B cell (primary cell): ENCODE measurements at regions not wholly inside any gene's neighbourhood (a gene's known extent, or its start where the extent isn't known, plus 50 kb on each side); places are given as distances from the start of the nearest gene placed in this dataset.

Experiments used
- ATAC-seq: fragments of 200-7000 bp; cut with Tn5 transposase; one replicate; pipeline ENCODE4 v1.10.0; 2021; ENCODE audit warnings: low read depth, mild to moderate bottlenecking, moderate number of reproducible peaks, moderate library complexity
- CTCF ChIA-PET: fragments of 350-600 bp; sonication (Branson Sonifier 250); formaldehyde crosslinking; loops from one replicate; lab custom pipeline; 2021; ENCODE audit warnings: antibody characterized with exemption, inconsistent platforms; lab: Charles Lee
- POLR2A ChIA-PET: fragments of 350-600 bp; sonication (Branson Sonifier 250); formaldehyde crosslinking; loops from one replicate; lab custom pipeline; 2021; ENCODE audit warnings: antibody characterized with exemption; lab: Charles Lee
- DNase-seq: peaks from one replicate; pipeline ENCODE4 v3.0.0; 2013
- H2AFZ ChIP-seq: 2 replicates; pipeline ENCODE4 v1.6.1; 2012; ENCODE audit warnings: mild to moderate bottlenecking, low read depth, low read length; ENCODE audit not compliant: insufficient read depth, poor library complexity, severe bottlenecking
- H3K27ac ChIP-seq, 2 donors: 1 replicate in 1 of 2; 2 replicates in 1 of 2; pipeline ENCODE4 v1.5.1; 2012 to 2013; ENCODE audit warnings: low read length in 2 of 2, mild to moderate bottlenecking in 2 of 2, moderate library complexity in 1 of 2
- H3K27me3 ChIP-seq, 4 experiments: fragments of 200-600 bp in 1 of 4; sonication (generic) in 1 of 4; replicated peaks in 1 of 4; 1 replicate in 2 of 4; 2 replicates in 2 of 4; pipeline versions ENCODE4 v1.6.1 to v1.7.0; 2013 to 2016; ENCODE audit warnings: low read length in 3 of 4, mild to moderate bottlenecking in 2 of 4, mixed read lengths in 1 of 4, moderate library complexity in 1 of 4; ENCODE audit not compliant: insufficient read depth in 4 of 4, control insufficient read depth in 3 of 4; ENCODE audit errors: control extremely low read depth in 1 of 4
- H3K36me3 ChIP-seq, 2 experiments: replicated peaks in 1 of 2; 1 replicate in 1 of 2; 2 replicates in 1 of 2; pipeline versions ENCODE4 v1.6.1 to v1.7.1; 2013; ENCODE audit warnings: low read length in 1 of 2; ENCODE audit not compliant: insufficient read depth in 2 of 2, control insufficient read depth in 1 of 2; ENCODE audit errors: control extremely low read depth in 1 of 2, extremely low read depth in 1 of 2
- H3K4me1 ChIP-seq, 2 donors: fragments of 200-600 bp in 1 of 2; sonication (generic) in 1 of 2; 1 replicate in 1 of 2; 2 replicates in 1 of 2; pipeline versions ENCODE4 v1.5.1 to v1.6.1; 2013 to 2017; ENCODE audit warnings: low read length in 2 of 2; ENCODE audit not compliant: control insufficient read depth in 2 of 2, insufficient read depth in 2 of 2
- H3K4me2 ChIP-seq: replicated peaks from 2 replicates; pipeline ENCODE3; 2012; ENCODE audit warnings: mild to moderate bottlenecking, low read depth, low read length; ENCODE audit not compliant: poor library complexity, severe bottlenecking
- H3K4me3 ChIP-seq, 5 experiments: fragments of 200-600 bp in 1 of 5; sonication (generic) in 1 of 5; 1 replicate in 3 of 5; 2 replicates in 2 of 5; pipeline versions ENCODE4 v1.5.1 to v1.7.0; 2011 to 2016; ENCODE audit warnings: low read length in 4 of 5, mild to moderate bottlenecking in 4 of 5, low read depth in 2 of 5, control low read depth in 1 of 5, moderate library complexity in 1 of 5; ENCODE audit not compliant: insufficient read depth in 1 of 5; ENCODE audit errors: control extremely low read depth in 1 of 5, extremely low read depth in 1 of 5
- H3K79me2 ChIP-seq: fragments of 200-600 bp; sonication (generic); one replicate; pipeline ENCODE4 v1.6.0; 2016; ENCODE audit warnings: low read length; ENCODE audit not compliant: control insufficient read depth, insufficient read depth
- H3K9ac ChIP-seq: fragments of 200-600 bp; sonication (generic); 2 replicates; pipeline ENCODE4 v1.6.1; 2017; ENCODE audit warnings: mild to moderate bottlenecking, low read length, moderate library complexity
- H3K9me3 ChIP-seq, 3 donors: one replicate each; pipeline versions ENCODE4 v1.6.1 to v1.7.1; 2013; ENCODE audit warnings: low read length in 2 of 3; ENCODE audit not compliant: control insufficient read depth in 2 of 3, insufficient read depth in 1 of 3; ENCODE audit errors: control extremely low read depth in 1 of 3
- H4K20me1 ChIP-seq: 2 replicates; pipeline ENCODE4 v1.6.0; 2012; ENCODE audit warnings: mild to moderate bottlenecking, low read length; ENCODE audit not compliant: insufficient read depth, control insufficient read depth, poor library complexity, severe bottlenecking
- H3K27ac Mint-ChIP-seq: one replicate; pipeline ENCODE4 v1.8.0; 2021; ENCODE audit warnings: mixed read lengths
- H3K27me3 Mint-ChIP-seq: one replicate; pipeline ENCODE4 v1.8.0; 2021; ENCODE audit warnings: mixed read lengths
- H3K4me1 Mint-ChIP-seq: one replicate; pipeline ENCODE4 v1.8.0; 2021; ENCODE audit warnings: mixed read lengths
- H3K4me3 Mint-ChIP-seq: one replicate; pipeline ENCODE4 v1.8.0; 2021; ENCODE audit warnings: mixed read lengths
- H3K9me3 Mint-ChIP-seq: one replicate; pipeline ENCODE4 v1.8.0; 2022; ENCODE audit warnings: mixed read lengths; ENCODE audit not compliant: insufficient read depth
- EZH2 ChIP-seq: IDR thresholded peaks from 2 replicates; pipeline ENCODE4 v1.6.1; 2012; ENCODE audit warnings: borderline replicate concordance, low read depth, mild to moderate bottlenecking, moderate library complexity, low read length; ENCODE audit not compliant: insufficient read depth, poor library complexity, severe bottlenecking
- WGBS: methylation state at CpG from one replicate; pipeline ENCODE4 v1.1.5; 2013; ENCODE audit warnings: missing lambda C conversion rate; ENCODE audit not compliant: insufficient coverage; 5-methylcytosine and 5-hydroxymethylcytosine counted together
- intact Hi-C: fragments of 100-400 bp; cut with micrococcal nuclease; formaldehyde crosslinking; loops from one replicate; pipeline ENCODE4 v1.10.0; 2022
- TF ChIP-seq, protein P1 (sequence below): fragments of 200-600 bp; IDR thresholded peaks from one replicate; pipeline ENCODE4 v1.8.0; 2022; ENCODE audit warnings: antibody characterized with exemption, mild to moderate bottlenecking

DNA sequence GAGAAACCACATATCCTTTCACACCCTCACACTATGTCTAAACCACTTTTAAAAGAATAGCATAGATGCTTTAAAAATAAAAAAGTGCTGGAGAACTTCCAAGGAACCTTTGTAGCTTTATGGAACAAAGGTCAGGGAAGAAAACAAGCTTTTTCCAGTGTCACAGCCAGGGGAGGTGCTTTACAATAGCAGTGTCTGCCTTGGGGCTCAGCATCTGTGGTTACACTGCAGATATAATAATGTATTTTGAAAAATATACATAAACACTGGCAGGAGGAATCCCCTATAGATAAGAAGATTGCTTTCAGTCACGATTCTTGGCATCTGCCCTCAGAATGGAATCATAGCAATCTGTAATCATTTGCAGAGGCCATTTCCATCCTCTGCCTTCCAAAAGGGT lies 362.4 kb upstream of the LRRC3B start:
- POLR2A ChIA-PET, result no interaction called here
- H3K9ac ChIP-seq, result no peak overlapping the region
- ATAC-seq (no peak), DNase-seq (no peak)
- H3K79me2 ChIP-seq, result no peaks in the 10 kb centered on the region
- H3K4me1 ChIP-seq, result no peaks in the 10 kb centered on the region
- Mint-ChIP-seq H3K27ac (no peak overlapping the region), H3K4me3 (no peak overlapping the region), H3K4me1 (no peaks in the 10 kb centered on the region), H3K27me3 (no peaks in the 10 kb centered on the region), H3K9me3 (no peaks in the 10 kb centered on the region)
- H3K9me3 ChIP-seq, result no peaks in the 10 kb centered on the region
- no peaks in the 10 kb centered on the region for H3K27me3 ChIP-seq
- H4K20me1 ChIP-seq, result no peaks in the 10 kb centered on the region
- H2AFZ ChIP-seq, result no peak overlapping the region
- intact Hi-C loops, result no loop called here
- CTCF ChIA-PET, result no interaction called here
- WGBS, result 86% methylated on average over 1 of the region's 1 CpG
- no peaks in the 10 kb centered on the region for H3K36me3 ChIP-seq
- H3K4me3 ChIP-seq, result no peak overlapping the region
- no peak overlapping the region for H3K4me2 ChIP-seq
- no peak overlapping the region for H3K27ac ChIP-seq
- no peak for TF ChIP-seq EZH2
- TF ChIP-seq, protein P1, sequence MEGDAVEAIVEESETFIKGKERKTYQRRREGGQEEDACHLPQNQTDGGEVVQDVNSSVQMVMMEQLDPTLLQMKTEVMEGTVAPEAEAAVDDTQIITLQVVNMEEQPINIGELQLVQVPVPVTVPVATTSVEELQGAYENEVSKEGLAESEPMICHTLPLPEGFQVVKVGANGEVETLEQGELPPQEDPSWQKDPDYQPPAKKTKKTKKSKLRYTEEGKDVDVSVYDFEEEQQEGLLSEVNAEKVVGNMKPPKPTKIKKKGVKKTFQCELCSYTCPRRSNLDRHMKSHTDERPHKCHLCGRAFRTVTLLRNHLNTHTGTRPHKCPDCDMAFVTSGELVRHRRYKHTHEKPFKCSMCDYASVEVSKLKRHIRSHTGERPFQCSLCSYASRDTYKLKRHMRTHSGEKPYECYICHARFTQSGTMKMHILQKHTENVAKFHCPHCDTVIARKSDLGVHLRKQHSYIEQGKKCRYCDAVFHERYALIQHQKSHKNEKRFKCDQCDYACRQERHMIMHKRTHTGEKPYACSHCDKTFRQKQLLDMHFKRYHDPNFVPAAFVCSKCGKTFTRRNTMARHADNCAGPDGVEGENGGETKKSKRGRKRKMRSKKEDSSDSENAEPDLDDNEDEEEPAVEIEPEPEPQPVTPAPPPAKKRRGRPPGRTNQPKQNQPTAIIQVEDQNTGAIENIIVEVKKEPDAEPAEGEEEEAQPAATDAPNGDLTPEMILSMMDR, result no peak

- Mint-ChIP-seq H3K4me1 (no peaks in the 10 kb centered on the region), H3K9me3 (no peaks in the 10 kb centered on the region), H3K4me3 (no peak overlapping the region), H3K27me3 (no peaks in the 10 kb centered on the region), H3K27ac (no peak overlapping the region)
- H3K27me3 ChIP-seq, result no peaks in the 10 kb centered on the region
- no peak for TF ChIP-seq EZH2
- TF ChIP-seq, protein P1, result no peak
- H2AFZ ChIP-seq, result no peak overlapping the region
- ATAC-seq (no peak), DNase-seq (no peak)
- H3K4me1 ChIP-seq, result no peaks in the 10 kb centered on the region
- H3K4me2 ChIP-seq, result no peak overlapping the region
- intact Hi-C loops, result loop anchor here (5.0 kb wide), 1 partner anchor 402 kb away; no protein-coding TSS in a partner anchor
- H3K9ac ChIP-seq, result no peak overlapping the region
- WGBS, result no CpG with 5 or more reads among the region's 4 CpGs
- H3K79me2 ChIP-seq, result no peaks in the 10 kb centered on the region
- H3K4me3 ChIP-seq, result no peak overlapping the region
- ChIA-PET POLR2A (no interaction called here), CTCF (no interaction called here)
- no peaks in the 10 kb centered on the region for H3K36me3 ChIP-seq
- no peaks in the 10 kb centered on the region for H4K20me1 ChIP-seq
- H3K27ac ChIP-seq, result no peak overlapping the region
- no peaks in the 10 kb centered on the region for H3K9me3 ChIP-seq
Measured at GRCh38 chr3:26264708-26265107, 357.9 kb upstream of the LRRC3B start.
